Sigmoid colon (tissue), 6 donors: ENCODE measurements at regions not wholly inside any gene's neighbourhood (a gene's known extent, or its start where the extent isn't known, plus 50 kb on each side); places are given as distances from the start of the nearest gene placed in this dataset.

Experiments used
- DNase-seq: peaks from one replicate; pipeline ENCODE4 v3.0.0-alpha.2; 2019
- H3K27ac ChIP-seq, 4 donors: fragments of 200-600 bp; sonication (generic); one replicate each; pipeline ENCODE4 v1.5.1; 2016 to 2019; ENCODE audit warnings: mild to moderate bottlenecking in 1 of 4
- H3K27me3 ChIP-seq, 3 donors: fragments of 200-600 bp; sonication (generic); one replicate each; pipeline ENCODE4 v1.5.1; 2019; ENCODE audit warnings: mild to moderate bottlenecking in 1 of 3
- H3K36me3 ChIP-seq, 4 donors: fragments of 200-600 bp; sonication (generic); one replicate each; pipeline ENCODE4 v1.5.1; 2016 to 2019
- H3K4me1 ChIP-seq, 4 donors: fragments of 200-600 bp; sonication (generic); one replicate each; pipeline ENCODE4 v1.5.1; 2017 to 2019
- H3K4me3 ChIP-seq, 4 donors: fragments of 200-600 bp; sonication (generic); one replicate each; pipeline ENCODE4 v1.5.1; 2017 to 2019; ENCODE audit warnings: mild to moderate bottlenecking in 2 of 4, moderate library complexity in 1 of 4
- H3K9me3 ChIP-seq, 4 donors: fragments of 200-600 bp in 3 of 4; sonication (generic) in 3 of 4; one replicate each; pipeline versions ENCODE4 v1.5.1 to v1.6.1; 2013 to 2019
- EP300 ChIP-seq, 4 donors: sonication (generic); formaldehyde crosslinking; IDR thresholded peaks; one replicate each; pipeline ENCODE4 v1.6.1; 2017; ENCODE audit warnings: antibody characterized with exemption in 4 of 4
- POLR2A ChIP-seq, 2 donors: fragments of 450-650 bp; IDR thresholded peaks; one replicate each; pipeline ENCODE4 v1.6.1; 2016; ENCODE audit warnings: antibody characterized with exemption in 2 of 2, mild to moderate bottlenecking in 2 of 2, moderate library complexity in 2 of 2
- POLR2AphosphoS5 ChIP-seq, 4 donors: sonication (generic); formaldehyde crosslinking; IDR thresholded peaks; one replicate each; pipeline ENCODE4 v1.6.1; 2017; ENCODE audit warnings: antibody characterized with exemption in 4 of 4
- WGBS, 2 donors: extraction: QIAGEN DNeasy Blood & Tissue Kit; methylation state at CpG; one replicate each; pipeline ENCODE4 v1.1.7; 2013; 5-methylcytosine and 5-hydroxymethylcytosine counted together
- intact Hi-C: fragments of 100-400 bp; cut with DNase I; formaldehyde crosslinking; loops from one replicate; pipeline ENCODE4 v1.15.1; 2023
- TF ChIP-seq, protein P1 (sequence below), 4 experiments: fragments of 450-650 bp in 3 of 4; fragments of 200-600 bp in 1 of 4; IDR thresholded peaks; one replicate each; pipeline ENCODE4 v1.5.1; 2016 to 2019; ENCODE audit warnings: antibody characterized with exemption in 4 of 4, mild to moderate bottlenecking in 3 of 4, moderate library complexity in 2 of 4
- donor health status: healthy with polysubstance abuse.
- donor health status: healthy.

DNA sequence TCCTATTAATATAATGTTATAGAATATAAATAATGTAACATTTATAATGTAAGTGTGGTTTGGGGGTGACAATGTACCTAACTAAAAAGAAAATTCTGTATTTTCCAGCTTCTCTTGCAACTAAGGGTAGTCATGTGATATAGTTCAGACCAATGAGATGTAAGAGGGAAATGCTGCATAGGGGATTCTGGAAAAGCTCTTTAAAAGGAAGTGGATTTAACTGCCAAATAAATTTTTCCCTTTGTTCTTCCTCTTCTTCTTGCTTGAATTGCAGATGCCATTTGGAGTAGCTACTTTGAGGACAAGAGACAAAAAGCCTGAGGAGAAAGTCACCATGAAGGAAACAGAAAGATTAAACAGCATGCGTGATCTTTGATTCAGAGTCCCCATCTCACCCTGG, 194.3 kb downstream of the PTEN start:
- 92 to 94% methylated on average over 1 of the region's 1 CpG for WGBS, 2 donors
- DNase-seq = no peak
- H3K4me1 ChIP-seq = peaks cover 0 to 13% (median 9%) of the 10 kb centered on the region in 4 donors
- H3K36me3 ChIP-seq = no peaks in the 10 kb centered on the region
- no peak for TF ChIP-seq POLR2A (IDR thresholded peaks at IDR 0.05)
- no peak for TF ChIP-seq EP300 (IDR thresholded peaks at IDR 0.05)
- TF ChIP-seq POLR2AphosphoS5 (IDR thresholded peaks at IDR 0.05) = no peak
- TF ChIP-seq, protein P1, sequence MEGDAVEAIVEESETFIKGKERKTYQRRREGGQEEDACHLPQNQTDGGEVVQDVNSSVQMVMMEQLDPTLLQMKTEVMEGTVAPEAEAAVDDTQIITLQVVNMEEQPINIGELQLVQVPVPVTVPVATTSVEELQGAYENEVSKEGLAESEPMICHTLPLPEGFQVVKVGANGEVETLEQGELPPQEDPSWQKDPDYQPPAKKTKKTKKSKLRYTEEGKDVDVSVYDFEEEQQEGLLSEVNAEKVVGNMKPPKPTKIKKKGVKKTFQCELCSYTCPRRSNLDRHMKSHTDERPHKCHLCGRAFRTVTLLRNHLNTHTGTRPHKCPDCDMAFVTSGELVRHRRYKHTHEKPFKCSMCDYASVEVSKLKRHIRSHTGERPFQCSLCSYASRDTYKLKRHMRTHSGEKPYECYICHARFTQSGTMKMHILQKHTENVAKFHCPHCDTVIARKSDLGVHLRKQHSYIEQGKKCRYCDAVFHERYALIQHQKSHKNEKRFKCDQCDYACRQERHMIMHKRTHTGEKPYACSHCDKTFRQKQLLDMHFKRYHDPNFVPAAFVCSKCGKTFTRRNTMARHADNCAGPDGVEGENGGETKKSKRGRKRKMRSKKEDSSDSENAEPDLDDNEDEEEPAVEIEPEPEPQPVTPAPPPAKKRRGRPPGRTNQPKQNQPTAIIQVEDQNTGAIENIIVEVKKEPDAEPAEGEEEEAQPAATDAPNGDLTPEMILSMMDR (IDR thresholded peaks at IDR 0.05) = no peak
- H3K27ac ChIP-seq = peak overlapping the region in 1 of 4 donors; percentile 3
- no peaks in the 10 kb centered on the region for H3K9me3 ChIP-seq
- intact Hi-C loops = no loop called here
- no peaks in the 10 kb centered on the region for H3K27me3 ChIP-seq
- H3K4me3 ChIP-seq = no peak overlapping the region

DNA sequence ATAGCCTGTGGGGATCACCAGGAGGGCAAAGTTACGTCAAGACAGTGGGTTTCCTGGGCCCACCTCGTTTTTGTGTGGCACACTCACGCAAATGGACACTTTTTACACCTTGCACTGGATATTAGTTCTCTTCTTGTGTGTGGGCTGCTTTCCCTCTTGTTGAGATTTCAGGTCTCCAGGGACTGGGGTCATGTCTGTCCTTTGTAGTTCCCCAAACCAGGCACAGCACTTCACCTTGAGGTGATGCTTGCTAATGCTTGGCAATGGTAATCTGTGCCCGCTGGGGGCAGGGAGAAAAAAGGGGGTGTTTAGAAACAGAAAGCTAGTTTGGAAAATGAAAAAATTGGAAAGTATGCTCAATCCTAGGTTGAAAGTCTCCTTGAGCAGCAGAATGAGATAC, 195.3 kb downstream of the PTEN start:
- H3K27me3 ChIP-seq = no peaks in the 10 kb centered on the region
- 70 to 81% methylated on average over 4 of the region's 4 CpGs for WGBS, 2 donors
- TF ChIP-seq, protein P1 (IDR thresholded peaks at IDR 0.05) = no peak
- TF ChIP-seq POLR2AphosphoS5 (IDR thresholded peaks at IDR 0.05) (no peak), EP300 (IDR thresholded peaks at IDR 0.05) (no peak), POLR2A (IDR thresholded peaks at IDR 0.05) (no peak)
- H3K27ac ChIP-seq = no peak overlapping the region
- peaks cover 0 to 23% (median 19%) of the 10 kb centered on the region in 4 donors for H3K4me1 ChIP-seq
- H3K36me3 ChIP-seq = no peaks in the 10 kb centered on the region
- H3K9me3 ChIP-seq = no peaks in the 10 kb centered on the region
- intact Hi-C loops = no loop called here
- DNase-seq = no peak
- no peak overlapping the region for H3K4me3 ChIP-seq

DNA sequence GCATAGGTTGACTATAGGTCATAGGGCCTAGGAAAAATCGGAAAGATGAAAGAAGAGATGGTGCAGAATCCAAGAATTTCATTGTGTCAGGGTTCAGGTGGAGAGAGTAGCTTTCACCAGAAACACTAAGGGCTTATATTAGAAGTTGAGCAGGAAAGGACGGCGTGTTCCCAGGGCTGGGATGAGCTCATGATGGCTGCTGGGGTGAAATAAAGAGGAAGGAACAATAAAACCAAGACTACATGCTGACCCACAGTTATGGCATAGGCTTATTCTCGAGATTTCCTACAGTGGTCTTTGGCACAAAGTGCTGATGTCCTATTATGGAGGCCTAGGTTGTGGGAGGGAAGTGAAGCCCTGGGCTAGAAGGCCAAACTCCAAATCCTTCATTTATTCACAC, 195.8 kb downstream of the PTEN start:
- Histone ChIP-seq H3K27ac (no peak overlapping the region), H3K4me1 (peaks cover 0 to 26% (median 23%) of the 10 kb centered on the region in 4 donors), H3K9me3 (no peaks in the 10 kb centered on the region), H3K27me3 (no peaks in the 10 kb centered on the region), H3K4me3 (no peak overlapping the region), H3K36me3 (no peaks in the 10 kb centered on the region)
- peak; percentile 67 for DNase-seq
- 68 to 84% methylated on average over 4 of the region's 4 CpGs for WGBS, 2 donors
- TF ChIP-seq POLR2AphosphoS5 (IDR thresholded peaks at IDR 0.05) (no peak), POLR2A (IDR thresholded peaks at IDR 0.05) (no peak), EP300 (IDR thresholded peaks at IDR 0.05) (peak in 1 of 4 donors; percentile 12)
- TF ChIP-seq, protein P1 (IDR thresholded peaks at IDR 0.05) = no peak
- intact Hi-C loops = no loop called here

DNA sequence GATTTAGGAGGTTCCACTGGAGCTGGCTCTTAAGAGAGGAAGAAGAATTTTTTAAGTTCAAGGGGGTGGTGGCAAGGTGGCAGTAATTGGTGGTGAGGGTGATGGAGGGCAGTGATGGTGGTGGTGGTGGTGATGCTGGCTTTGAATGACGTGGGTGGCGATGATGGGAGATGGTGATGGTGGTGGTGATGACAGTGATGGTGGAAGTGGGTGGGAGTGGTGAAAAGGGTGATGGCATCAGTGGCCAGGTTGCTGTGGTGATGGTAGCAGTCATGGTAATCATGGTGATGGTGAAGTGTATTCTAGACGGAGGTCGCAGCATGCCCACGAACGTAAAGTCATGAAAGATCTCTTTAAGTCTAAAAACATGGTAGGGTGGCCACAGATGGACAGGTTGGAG, 197.3 kb downstream of the PTEN start:
- no peaks in the 10 kb centered on the region for H3K27me3 ChIP-seq
- no peaks in the 10 kb centered on the region for H3K36me3 ChIP-seq
- TF ChIP-seq POLR2AphosphoS5 (IDR thresholded peaks at IDR 0.05) (no peak), POLR2A (IDR thresholded peaks at IDR 0.05) (no peak), EP300 (IDR thresholded peaks at IDR 0.05) (no peak)
- TF ChIP-seq, protein P1 (IDR thresholded peaks at IDR 0.05) = no peak
- H3K27ac ChIP-seq = no peak overlapping the region
- peaks cover 0 to 33% (median 28%) of the 10 kb centered on the region in 4 donors for H3K4me1 ChIP-seq
- WGBS, 2 donors = 96 to 99% methylated on average over 6 of the region's 6 CpGs
- intact Hi-C loops = no loop called here
- no peaks in the 10 kb centered on the region for H3K9me3 ChIP-seq
- no peak overlapping the region for H3K4me3 ChIP-seq
- DNase-seq = no peak

DNA sequence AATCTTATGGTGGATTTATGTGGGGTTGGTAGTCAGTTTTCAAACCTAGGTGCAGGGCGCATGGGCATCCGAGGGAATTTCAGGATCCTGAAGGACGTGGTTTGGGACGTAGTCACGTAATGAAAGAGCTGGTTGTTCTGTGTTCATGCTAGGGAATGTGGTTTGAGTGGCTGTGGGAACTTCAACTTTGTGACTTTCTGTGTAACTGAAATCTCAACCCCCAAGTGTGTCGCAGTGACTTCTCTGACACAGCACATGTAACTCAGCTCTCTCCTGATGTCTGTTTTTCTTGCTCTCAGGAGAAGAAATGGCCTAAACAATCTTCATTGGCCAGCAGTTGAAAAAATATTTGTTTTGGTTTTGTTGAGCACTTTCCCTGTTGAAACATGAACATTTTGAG, 199.0 kb downstream of the PTEN start:
- Histone ChIP-seq H3K27me3 (no peaks in the 10 kb centered on the region), H3K9me3 (no peaks in the 10 kb centered on the region), H3K36me3 (no peaks in the 10 kb centered on the region), H3K4me3 (no peak overlapping the region), H3K4me1 (peaks cover 0 to 33% (median 28%) of the 10 kb centered on the region in 4 donors), H3K27ac (peak overlapping the region; percentile 8 to 46 (median 27))
- intact Hi-C loops = no loop called here
- DNase-seq = no peak
- TF ChIP-seq, protein P1 (IDR thresholded peaks at IDR 0.05) = no peak
- no peak for TF ChIP-seq POLR2AphosphoS5 (IDR thresholded peaks at IDR 0.05)
- no peak for TF ChIP-seq EP300 (IDR thresholded peaks at IDR 0.05)
- TF ChIP-seq POLR2A (IDR thresholded peaks at IDR 0.05) = no peak
- WGBS, 2 donors = 62 to 71% methylated on average over 6 of the region's 6 CpGs
